Kidney (tissue), 13 donors: ENCODE measurements at regions not wholly inside any gene's neighbourhood (a gene's known extent, or its start where the extent isn't known, plus 50 kb on each side); places are given as distances from the start of the nearest gene placed in this dataset.
"Not testable (repeated sequence)": the region's sequence is repeated elsewhere in the genome, so short reads cannot be mapped to it uniquely, and the experiment has no call there.

Source experiments
- DNase-seq, 5 donors: peaks; one replicate each; pipeline ENCODE4 v3.0.0-alpha.2; 2013 to 2020
- FAIRE-seq: peaks from 2 replicates; lab custom pipeline; 2012; peaks lifted over from hg19 to GRCh38; lab: Jason Lieb, UNC
- H3K27ac ChIP-seq, 2 donors: one replicate each; pipeline ENCODE4 v1.7.0; 2013; ENCODE audit warnings: low read depth in 2 of 2, low read length in 2 of 2, inconsistent platforms in 1 of 2
- H3K27me3 ChIP-seq: one replicate; pipeline ENCODE4 v1.7.1; 2013; ENCODE audit warnings: low read length, inconsistent platforms; ENCODE audit not compliant: control insufficient read depth, insufficient read depth
- H3K36me3 ChIP-seq, 3 donors: one replicate each; pipeline versions ENCODE4 v1.7.0 to v1.7.1; 2013; ENCODE audit warnings: low read length in 3 of 3, control low read depth in 1 of 3, inconsistent platforms in 1 of 3; ENCODE audit not compliant: insufficient read depth in 3 of 3, control insufficient read depth in 2 of 3
- H3K4me1 ChIP-seq, 3 donors: one replicate each; pipeline versions ENCODE4 v1.7.0 to v1.7.1; 2013; ENCODE audit warnings: low read length in 3 of 3, inconsistent platforms in 1 of 3, low read depth in 1 of 3; ENCODE audit not compliant: control insufficient read depth in 2 of 3, insufficient read depth in 2 of 3
- H3K4me3 ChIP-seq, 3 donors: one replicate each; pipeline versions ENCODE4 v1.7.0 to v1.8.1; 2013; ENCODE audit warnings: low read length in 3 of 3, control low read depth in 1 of 3, inconsistent platforms in 1 of 3
- H3K9ac ChIP-seq, 3 donors: one replicate each; pipeline versions ENCODE4 v1.7.0 to v1.7.1; 2013; ENCODE audit warnings: low read length in 3 of 3, control low read depth in 1 of 3, inconsistent platforms in 1 of 3
- H3K9me3 ChIP-seq, 3 donors: one replicate each; pipeline versions ENCODE4 v1.7.0 to v1.7.1; 2013; ENCODE audit warnings: low read length in 3 of 3, control low read depth in 1 of 3, inconsistent platforms in 1 of 3; ENCODE audit not compliant: control insufficient read depth in 2 of 3, insufficient read depth in 1 of 3
- intact Hi-C: fragments of 100-400 bp; cut with DNase I; formaldehyde crosslinking; loops from one replicate; pipeline ENCODE4 v1.11.1; 2022
- TF ChIP-seq, protein P1 (sequence below): IDR thresholded peaks from 3 replicates; pipeline ENCODE4 v1.5.1; 2012; ENCODE audit warnings: mild to moderate bottlenecking, moderate library complexity, borderline replicate concordance; ENCODE audit not compliant: insufficient read depth; ENCODE audit errors: extremely low read depth
- donor health status: control.
- donor health status: control.
- donor health status: control.
- donor health status: control.
- donor health status: control.
- donor health status: DM: yes; HTN: yes; CAD: no.
- donor health status: Normal renal cell carcinoma (clear cell type).

GRCh38 chr4:156290811-156291210 is 337.1 kb upstream of the CTSO start:
- FAIRE-seq, result no peak

GRCh38 chr4:156290026-156290425 is 336.4 kb upstream of the CTSO start:
- H3K36me3 ChIP-seq, H3K9ac ChIP-seq, H3K27me3 ChIP-seq, H3K4me3 ChIP-seq, H3K27ac ChIP-seq, intact Hi-C loops, H3K4me1 ChIP-seq, DNase-seq, H3K9me3 ChIP-seq, FAIRE-seq: not testable (repeated sequence)

More at GRCh38 chr4:156290811-156291210, 337.1 kb upstream of the CTSO start:
- intact Hi-C loops, result no loop called here
- Histone ChIP-seq H3K4me1 (no peaks in the 10 kb centered on the region), H3K36me3 (no peaks in the 10 kb centered on the region), H3K9me3 (no peaks in the 10 kb centered on the region), H3K27me3 (no peaks in the 10 kb centered on the region), H3K27ac (no peak overlapping the region), H3K9ac (no peak overlapping the region), H3K4me3 (no peak overlapping the region)
- TF ChIP-seq, protein P1, sequence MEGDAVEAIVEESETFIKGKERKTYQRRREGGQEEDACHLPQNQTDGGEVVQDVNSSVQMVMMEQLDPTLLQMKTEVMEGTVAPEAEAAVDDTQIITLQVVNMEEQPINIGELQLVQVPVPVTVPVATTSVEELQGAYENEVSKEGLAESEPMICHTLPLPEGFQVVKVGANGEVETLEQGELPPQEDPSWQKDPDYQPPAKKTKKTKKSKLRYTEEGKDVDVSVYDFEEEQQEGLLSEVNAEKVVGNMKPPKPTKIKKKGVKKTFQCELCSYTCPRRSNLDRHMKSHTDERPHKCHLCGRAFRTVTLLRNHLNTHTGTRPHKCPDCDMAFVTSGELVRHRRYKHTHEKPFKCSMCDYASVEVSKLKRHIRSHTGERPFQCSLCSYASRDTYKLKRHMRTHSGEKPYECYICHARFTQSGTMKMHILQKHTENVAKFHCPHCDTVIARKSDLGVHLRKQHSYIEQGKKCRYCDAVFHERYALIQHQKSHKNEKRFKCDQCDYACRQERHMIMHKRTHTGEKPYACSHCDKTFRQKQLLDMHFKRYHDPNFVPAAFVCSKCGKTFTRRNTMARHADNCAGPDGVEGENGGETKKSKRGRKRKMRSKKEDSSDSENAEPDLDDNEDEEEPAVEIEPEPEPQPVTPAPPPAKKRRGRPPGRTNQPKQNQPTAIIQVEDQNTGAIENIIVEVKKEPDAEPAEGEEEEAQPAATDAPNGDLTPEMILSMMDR, result no peak
- DNase-seq, result no peak

DNA sequence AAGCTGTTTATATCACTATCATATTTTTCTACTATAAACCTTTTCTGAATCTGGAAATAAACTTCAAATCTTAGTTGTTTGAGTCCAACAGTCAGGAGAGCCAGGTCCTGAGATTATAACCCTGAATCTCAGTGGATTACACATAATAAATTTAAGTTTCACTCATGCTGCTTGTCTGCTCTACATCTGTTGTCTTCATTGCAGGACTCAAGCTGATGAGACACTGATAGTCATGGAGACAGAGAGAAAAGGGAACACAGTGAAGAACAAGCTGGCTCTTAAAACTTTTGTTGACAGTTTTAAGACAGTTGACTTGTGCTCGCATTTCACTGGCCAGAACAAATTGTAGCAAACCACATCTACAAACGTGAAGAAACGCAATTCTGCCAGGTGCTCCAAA is 327.0 kb upstream of the CTSO start:
- FAIRE-seq (no peak), DNase-seq (no peak)
- no peak overlapping the region for H3K9ac ChIP-seq
- H3K4me1 ChIP-seq, result no peaks in the 10 kb centered on the region
- H3K36me3 ChIP-seq, result no peaks in the 10 kb centered on the region
- TF ChIP-seq, protein P1, result no peak
- intact Hi-C loops, result no loop called here
- no peaks in the 10 kb centered on the region for H3K9me3 ChIP-seq
- no peaks in the 10 kb centered on the region for H3K27me3 ChIP-seq
- no peak overlapping the region for H3K27ac ChIP-seq
- H3K4me3 ChIP-seq, result no peak overlapping the region

- no peak overlapping the region for H3K4me3 ChIP-seq
- H3K9me3 ChIP-seq, result no peaks in the 10 kb centered on the region
- H3K36me3 ChIP-seq, result no peaks in the 10 kb centered on the region
- H3K9ac ChIP-seq, result no peak overlapping the region
- no peaks in the 10 kb centered on the region for H3K4me1 ChIP-seq
- no peak overlapping the region for H3K27ac ChIP-seq
- FAIRE-seq (no peak), DNase-seq (no peak)
- intact Hi-C loops, result no loop called here
- no peaks in the 10 kb centered on the region for H3K27me3 ChIP-seq
- TF ChIP-seq, protein P1, result no peak
Observed at GRCh38 chr4:156265407-156265806, 311.7 kb upstream of the CTSO start.
